ENCODE measurements at regions not wholly inside any gene's neighbourhood (a gene's known extent, or its start where the extent isn't known, plus 50 kb on each side); places are given as distances from the start of the nearest gene placed in this dataset.
"Not testable (repeated sequence)": the region's sequence is repeated elsewhere in the genome, so short reads cannot be mapped to it uniquely, and the experiment has no call there.

DNA sequence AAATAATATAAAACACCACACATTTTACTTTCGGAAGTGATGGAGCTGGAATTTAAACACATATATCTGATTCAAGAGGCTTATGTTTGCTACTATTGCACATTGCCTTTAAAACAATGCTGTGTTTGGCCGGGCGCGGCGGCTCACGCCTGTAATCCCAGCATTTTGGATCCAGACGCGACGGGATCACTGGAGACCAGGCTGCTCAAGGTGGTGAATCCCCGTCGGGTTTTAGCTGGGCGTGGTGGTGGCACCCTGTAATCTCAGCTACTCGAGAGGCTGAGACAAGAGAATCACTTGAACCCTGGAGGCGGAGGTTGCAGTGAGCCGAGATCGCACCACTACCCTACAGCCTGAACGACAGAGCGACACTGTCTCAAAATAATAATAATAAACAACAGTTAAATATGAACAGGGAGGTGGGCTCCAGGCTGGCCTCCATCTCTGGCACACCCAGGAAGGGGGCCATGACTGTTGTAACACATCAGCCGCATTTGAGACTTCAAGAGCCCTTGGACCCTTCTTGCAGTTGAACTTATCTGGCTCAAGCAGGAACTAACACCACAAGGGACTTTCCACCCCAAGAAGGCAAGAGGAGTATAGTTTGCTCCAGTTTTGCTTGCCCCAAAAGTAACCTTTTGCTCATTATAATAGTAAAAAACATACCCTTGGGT lies 127.1 kb upstream of the ZNF184 start:
- TF ChIP-seq, protein P1, sequence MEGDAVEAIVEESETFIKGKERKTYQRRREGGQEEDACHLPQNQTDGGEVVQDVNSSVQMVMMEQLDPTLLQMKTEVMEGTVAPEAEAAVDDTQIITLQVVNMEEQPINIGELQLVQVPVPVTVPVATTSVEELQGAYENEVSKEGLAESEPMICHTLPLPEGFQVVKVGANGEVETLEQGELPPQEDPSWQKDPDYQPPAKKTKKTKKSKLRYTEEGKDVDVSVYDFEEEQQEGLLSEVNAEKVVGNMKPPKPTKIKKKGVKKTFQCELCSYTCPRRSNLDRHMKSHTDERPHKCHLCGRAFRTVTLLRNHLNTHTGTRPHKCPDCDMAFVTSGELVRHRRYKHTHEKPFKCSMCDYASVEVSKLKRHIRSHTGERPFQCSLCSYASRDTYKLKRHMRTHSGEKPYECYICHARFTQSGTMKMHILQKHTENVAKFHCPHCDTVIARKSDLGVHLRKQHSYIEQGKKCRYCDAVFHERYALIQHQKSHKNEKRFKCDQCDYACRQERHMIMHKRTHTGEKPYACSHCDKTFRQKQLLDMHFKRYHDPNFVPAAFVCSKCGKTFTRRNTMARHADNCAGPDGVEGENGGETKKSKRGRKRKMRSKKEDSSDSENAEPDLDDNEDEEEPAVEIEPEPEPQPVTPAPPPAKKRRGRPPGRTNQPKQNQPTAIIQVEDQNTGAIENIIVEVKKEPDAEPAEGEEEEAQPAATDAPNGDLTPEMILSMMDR (IDR thresholded peaks at IDR 0.05; ENCODE audit: insufficient read depth, low read depth, low read length): no peak
- no peak for DNase-seq (ENCODE audit: low read depth)
- POLR2A ChIA-PET: no interaction called here
- Histone ChIP-seq H3K36me3 (ENCODE audit: control insufficient read depth, insufficient read depth, low read length) (no peaks in the 10 kb centered on the region), H3K27me3 (ENCODE audit: control insufficient read depth, insufficient read depth, low read length) (no peaks in the 10 kb centered on the region), H3K4me3 (ENCODE audit: low read depth, low read length) (no peak overlapping the region)
- CTCF ChIA-PET: no interaction called here

DNA sequence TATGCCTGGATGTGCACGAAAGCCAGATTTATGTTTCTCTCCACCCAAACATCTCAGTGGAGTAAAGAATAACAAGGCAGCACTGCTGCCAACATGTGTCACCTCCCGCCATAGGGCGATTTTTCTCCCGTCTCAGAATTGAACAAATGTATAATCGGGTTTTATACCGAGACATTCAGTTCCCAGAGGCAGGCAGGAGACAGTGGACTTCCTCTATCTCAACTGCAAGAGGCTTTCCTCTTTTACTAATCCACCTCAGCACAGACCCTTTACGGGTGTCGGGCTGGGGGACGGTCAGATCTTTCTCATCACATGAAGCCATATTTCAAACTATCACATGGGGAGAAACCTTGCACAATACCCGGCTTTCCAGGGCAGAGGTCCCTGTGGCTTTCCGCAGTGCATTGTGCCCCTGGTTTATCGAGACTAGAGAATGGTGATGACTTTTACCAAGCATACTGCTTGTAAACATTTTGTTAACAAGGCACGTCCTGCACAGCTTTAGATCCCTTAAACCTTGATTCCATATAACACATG lies 124.2 kb upstream of the ZNF184 start:
- H3K4me3 ChIP-seq (ENCODE audit: low read depth, low read length); H3K36me3 ChIP-seq (ENCODE audit: control insufficient read depth, insufficient read depth, low read length); CTCF ChIA-PET; POLR2A ChIA-PET; H3K27me3 ChIP-seq (ENCODE audit: control insufficient read depth, insufficient read depth, low read length); DNase-seq (ENCODE audit: low read depth): not testable (repeated sequence)

DNA sequence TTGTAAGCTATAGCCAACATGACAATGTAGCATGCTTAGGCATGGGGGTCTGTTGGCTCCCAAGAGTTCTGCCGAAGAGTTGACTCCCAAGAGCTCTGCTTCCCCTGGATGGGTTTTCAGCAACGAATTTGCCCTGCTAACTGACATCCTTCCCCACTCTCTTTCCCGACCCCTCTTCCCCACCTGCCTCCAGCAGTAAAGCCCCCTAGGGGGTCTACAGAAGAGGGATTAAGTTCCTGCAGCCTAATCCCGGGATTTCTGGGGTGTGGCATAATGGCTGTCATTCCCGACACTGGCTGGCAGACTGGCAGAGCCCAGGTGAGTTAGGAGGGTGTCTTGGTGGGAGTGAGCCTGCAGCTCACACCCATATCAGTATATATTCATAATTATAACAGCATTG lies 121.0 kb upstream of the ZNF184 start:
- CTCF ChIA-PET: no interaction called here
- POLR2A ChIA-PET: no interaction called here

DNA sequence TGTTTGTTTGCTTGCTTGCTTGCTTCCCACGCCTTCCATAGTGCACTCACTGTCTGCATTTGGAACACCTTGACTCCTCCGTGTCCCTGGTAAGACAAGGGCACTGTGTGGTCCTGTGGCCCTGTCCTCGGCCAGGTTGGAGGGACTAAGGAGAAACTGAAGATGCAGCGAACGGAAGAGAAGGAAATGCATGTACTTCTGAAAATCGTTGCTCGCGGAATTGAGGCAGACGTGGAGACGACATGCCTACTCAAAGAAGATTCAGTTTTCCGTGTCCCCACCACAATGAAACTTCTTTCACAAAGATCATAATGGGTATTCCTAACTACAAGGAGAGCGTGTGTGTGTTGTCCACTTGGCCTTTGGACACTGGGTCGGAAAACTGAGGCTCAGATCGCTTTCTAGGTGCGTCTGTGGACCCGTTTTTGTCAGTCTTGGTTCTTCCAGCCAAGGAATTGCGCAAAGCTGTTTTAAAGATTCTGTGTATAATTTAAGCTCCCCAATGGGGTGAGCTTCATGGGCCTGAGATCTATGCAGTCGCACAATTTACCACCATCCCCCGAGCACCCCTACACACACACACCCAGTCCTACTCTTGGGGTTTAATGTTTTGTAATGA lies 120.4 kb upstream of the ZNF184 start:
- Histone ChIP-seq H3K36me3 (ENCODE audit: control insufficient read depth, insufficient read depth, low read length) (no peaks in the 10 kb centered on the region), H3K4me3 (ENCODE audit: low read depth, low read length) (peak overlapping the region; percentile 29; the same call in 1 of the 2 replicates), H3K27me3 (ENCODE audit: control insufficient read depth, insufficient read depth, low read length) (0 out of 2 replicates have a peak, but pooled peaks cover 1% of the 10 kb centered on the region)
- TF ChIP-seq, protein P1 (IDR thresholded peaks at IDR 0.05; ENCODE audit: insufficient read depth, low read depth, low read length): no peak
- ChIA-PET CTCF (no interaction called here), POLR2A (no interaction called here)
- no peak for DNase-seq (ENCODE audit: low read depth)

More for the DNA sequence above, 121.0 kb upstream of the ZNF184 start:
- DNase-seq (ENCODE audit: low read depth): no peak
- H3K4me3 ChIP-seq (ENCODE audit: low read depth, low read length): no peak overlapping the region
- TF ChIP-seq, protein P1 (IDR thresholded peaks at IDR 0.05; ENCODE audit: insufficient read depth, low read depth, low read length): no peak
- 0 out of 2 replicates have a peak, but pooled peaks cover 1% of the 10 kb centered on the region for H3K27me3 ChIP-seq (ENCODE audit: control insufficient read depth, insufficient read depth, low read length)
- no peaks in the 10 kb centered on the region for H3K36me3 ChIP-seq (ENCODE audit: control insufficient read depth, insufficient read depth, low read length)

DNA sequence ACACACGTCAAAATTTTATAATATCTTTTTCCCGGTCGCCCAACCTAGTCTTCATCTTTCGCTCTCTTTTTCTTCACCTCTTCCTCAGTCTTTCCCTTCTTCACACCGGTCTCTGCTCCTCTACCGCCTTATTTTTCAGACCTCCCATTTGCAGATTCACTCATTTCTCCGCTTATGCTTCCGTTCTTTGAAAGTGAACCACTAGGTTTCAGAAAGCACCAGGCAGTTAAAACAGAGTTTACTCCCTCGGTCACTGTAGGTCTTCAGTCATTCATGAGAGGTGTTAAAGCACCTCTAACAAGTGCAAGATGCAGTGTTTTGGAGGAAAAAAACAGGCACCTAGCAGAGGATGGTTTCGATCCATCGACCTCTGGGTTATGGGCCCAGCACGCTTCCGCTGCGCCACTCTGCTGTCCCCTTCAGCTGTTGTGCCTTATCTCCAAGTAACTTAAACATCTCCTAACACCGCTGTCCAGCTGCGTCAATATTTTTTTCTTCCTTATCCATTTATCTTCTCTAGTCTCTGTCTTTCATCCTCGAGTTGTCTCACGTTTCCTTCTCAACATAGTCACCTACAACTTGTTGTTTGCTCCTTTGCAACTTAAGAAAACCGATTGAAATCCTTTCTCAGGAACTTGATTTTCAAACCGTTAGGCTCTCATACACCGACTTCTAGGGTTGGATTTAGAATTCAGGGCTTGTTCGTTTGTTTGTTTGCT lies 119.7 kb upstream of the ZNF184 start:
- peak overlapping the region; percentile 29 for H3K4me3 ChIP-seq (ENCODE audit: low read depth, low read length)
- CTCF ChIA-PET: interaction anchor here (0.6 kb wide), 1 partner anchor 1589 kb away, joined by 3 read pairs; no protein-coding TSS in a partner anchor
- H3K27me3 ChIP-seq (ENCODE audit: control insufficient read depth, insufficient read depth, low read length): 0 out of 2 replicates have a peak, but pooled peaks cover 1% of the 10 kb centered on the region
- POLR2A ChIA-PET: no interaction called here
- no peaks in the 10 kb centered on the region for H3K36me3 ChIP-seq (ENCODE audit: control insufficient read depth, insufficient read depth, low read length)
- DNase-seq (ENCODE audit: low read depth): no peak
- TF ChIP-seq, protein P1 (IDR thresholded peaks at IDR 0.05; ENCODE audit: insufficient read depth, low read depth, low read length): no peak
